Stimulated activated naive B cell treated with anti-CD40 and anti-IgM and Interleukin-4, amounts not matched to agents 10 μg/mL and 1 μg/mL and 100 μg/mL, for 72 hours (primary cell): ENCODE measurements at regions not wholly inside any gene's neighbourhood (a gene's known extent, or its start where the extent isn't known, plus 50 kb on each side); places are given as distances from the start of the nearest gene placed in this dataset.
"Not testable (repeated sequence)": the region's sequence is repeated elsewhere in the genome, so short reads cannot be mapped to it uniquely, and the experiment has no call there.

Source experiments
- ATAC-seq, 2 donors: fragments of 150-1000 bp; cut with Tn5 transposase; replicated peaks; 2 replicates each; pipeline ENCODE4 v1.10.0; 2021; ENCODE audit warnings: moderate library complexity in 1 of 2
- DNase-seq: peaks from one replicate; pipeline ENCODE4 v3.0.0; 2021
- H3K27ac Mint-ChIP-seq: one replicate; pipeline ENCODE4 v1.8.0; 2022; ENCODE audit warnings: mild to moderate bottlenecking, mixed read lengths
- H3K27me3 Mint-ChIP-seq, 2 donors: one replicate each; pipeline ENCODE4 v1.8.0; 2022; ENCODE audit warnings: mixed read lengths in 2 of 2
- H3K36me3 Mint-ChIP-seq, 2 donors: one replicate each; pipeline ENCODE4 v1.8.0; 2022; ENCODE audit warnings: mixed read lengths in 2 of 2, mild to moderate bottlenecking in 1 of 2
- H3K4me1 Mint-ChIP-seq, 2 donors: one replicate each; pipeline ENCODE4 v1.8.0; 2022; ENCODE audit warnings: mixed read lengths in 2 of 2, mild to moderate bottlenecking in 1 of 2
- H3K4me3 Mint-ChIP-seq, 2 donors: one replicate each; pipeline ENCODE4 v1.8.0; 2022; ENCODE audit warnings: mild to moderate bottlenecking in 2 of 2, mixed read lengths in 2 of 2, moderate library complexity in 1 of 2
- H3K9me3 Mint-ChIP-seq, 2 donors: one replicate each; pipeline ENCODE4 v1.8.0; 2022; ENCODE audit warnings: mixed read lengths in 2 of 2, mild to moderate bottlenecking in 1 of 2

- ATAC-seq, result no peak
- Mint-ChIP-seq H3K9me3 (no peaks in the 10 kb centered on the region), H3K4me3 (no peak overlapping the region), H3K27me3 (peaks cover 21 to 29% of the 10 kb centered on the region in 2 donors), H3K27ac (no peak overlapping the region), H3K36me3 (no peaks in the 10 kb centered on the region), H3K4me1 (no peaks in the 10 kb centered on the region)
- no peak for DNase-seq
Observed at GRCh38 chr6:159527351-159527750, 165.7 kb downstream of the SOD2 start.

GRCh38 chr6:159525445-159526025, 167.5 kb downstream of the SOD2 start:
- ATAC-seq (peak in 1 of 2 donors; percentile 43), DNase-seq (no peak)
- Mint-ChIP-seq H3K4me1 (no peaks in the 10 kb centered on the region), H3K27me3 (peaks cover 23 to 29% of the 10 kb centered on the region in 2 donors), H3K4me3 (no peak overlapping the region), H3K9me3 (no peaks in the 10 kb centered on the region), H3K27ac (no peak overlapping the region), H3K36me3 (no peaks in the 10 kb centered on the region)

- Mint-ChIP-seq H3K27ac (no peak overlapping the region), H3K9me3 (peaks cover 0 to 2% of the 10 kb centered on the region in 2 donors), H3K36me3 (no peaks in the 10 kb centered on the region), H3K27me3 (peaks cover 41 to 44% of the 10 kb centered on the region in 2 donors), H3K4me3 (no peak overlapping the region), H3K4me1 (no peaks in the 10 kb centered on the region)
- DNase-seq (no peak), ATAC-seq (no peak)
Observed at GRCh38 chr6:159522877-159523547, 170.0 kb downstream of the SOD2 start.

- no peak for DNase-seq
- no peaks in the 10 kb centered on the region for H3K36me3 Mint-ChIP-seq
- H3K27me3 Mint-ChIP-seq, result peaks cover 46 to 51% of the 10 kb centered on the region in 2 donors
- no peak overlapping the region for H3K27ac Mint-ChIP-seq
- no peaks in the 10 kb centered on the region for H3K4me1 Mint-ChIP-seq
- no peak overlapping the region for H3K4me3 Mint-ChIP-seq
- no peak for ATAC-seq
- H3K9me3 Mint-ChIP-seq, result peaks cover 1 to 2% of the 10 kb centered on the region in 2 donors
Observed at GRCh38 chr6:159521962-159522361, 171.1 kb downstream of the SOD2 start.

- Mint-ChIP-seq H3K4me3 (no peak overlapping the region), H3K27me3 (peaks cover 30 to 44% of the 10 kb centered on the region in 2 donors), H3K36me3 (no peaks in the 10 kb centered on the region), H3K27ac (no peak overlapping the region), H3K9me3 (peaks cover 12 to 13% of the 10 kb centered on the region in 2 donors), H3K4me1 (no peaks in the 10 kb centered on the region)
- DNase-seq, result no peak
- no peak for ATAC-seq
Observed at GRCh38 chr6:159520002-159520401, 173.0 kb downstream of the SOD2 start.

GRCh38 chr6:159515811-159516210, 177.2 kb downstream of the SOD2 start:
- H3K27ac Mint-ChIP-seq, H3K4me1 Mint-ChIP-seq, H3K36me3 Mint-ChIP-seq, H3K4me3 Mint-ChIP-seq, DNase-seq, ATAC-seq: not testable (repeated sequence)
- Mint-ChIP-seq H3K27me3 (peaks cover 17 to 32% of the 10 kb centered on the region in 2 donors), H3K9me3 (peaks cover 12 to 13% of the 10 kb centered on the region in 2 donors)

GRCh38 chr6:159513914-159514313, 179.1 kb downstream of the SOD2 start:
- Mint-ChIP-seq H3K4me1 (no peaks in the 10 kb centered on the region), H3K4me3 (no peak overlapping the region), H3K27ac (no peak overlapping the region), H3K27me3 (peaks cover 10 to 27% of the 10 kb centered on the region in 2 donors), H3K36me3 (no peaks in the 10 kb centered on the region), H3K9me3 (peaks cover 12 to 13% of the 10 kb centered on the region in 2 donors)
- no peak for DNase-seq
- ATAC-seq, result no peak

GRCh38 chr6:159513074-159513720, 179.8 kb downstream of the SOD2 start:
- Mint-ChIP-seq H3K36me3 (no peaks in the 10 kb centered on the region), H3K4me3 (no peak overlapping the region)
- no peak for ATAC-seq

GRCh38 chr6:159512571-159512970, 180.5 kb downstream of the SOD2 start:
- H3K9me3 Mint-ChIP-seq, result peaks cover 10 to 13% of the 10 kb centered on the region in 2 donors
- DNase-seq (no peak), ATAC-seq (no peak)
- H3K27ac Mint-ChIP-seq, result no peak overlapping the region
- H3K27me3 Mint-ChIP-seq, result peaks cover under 1 to 14% of the 10 kb centered on the region in 2 donors
- H3K4me1 Mint-ChIP-seq, result no peaks in the 10 kb centered on the region
- H3K36me3 Mint-ChIP-seq, result no peaks in the 10 kb centered on the region
- no peak overlapping the region for H3K4me3 Mint-ChIP-seq

More at GRCh38 chr6:159513074-159513720, 179.8 kb downstream of the SOD2 start:
- Mint-ChIP-seq H3K27ac (no peak overlapping the region), H3K9me3 (peaks cover 10 to 13% of the 10 kb centered on the region in 2 donors), H3K27me3 (peaks cover 7 to 20% of the 10 kb centered on the region in 2 donors), H3K4me1 (no peaks in the 10 kb centered on the region)
- no peak for DNase-seq

GRCh38 chr6:159512104-159512503, 180.9 kb downstream of the SOD2 start:
- Mint-ChIP-seq H3K4me3 (no peak overlapping the region), H3K9me3 (peaks cover 11 to 13% of the 10 kb centered on the region in 2 donors), H3K27ac (no peak overlapping the region)

GRCh38 chr6:159510141-159510540, 182.9 kb downstream of the SOD2 start:
- Mint-ChIP-seq H3K9me3 (peaks cover 0 to 2% of the 10 kb centered on the region in 2 donors), H3K4me3 (no peak overlapping the region), H3K27me3 (peaks cover 0 to 8% of the 10 kb centered on the region in 2 donors), H3K4me1 (no peaks in the 10 kb centered on the region), H3K27ac (no peak overlapping the region), H3K36me3 (no peaks in the 10 kb centered on the region)
- no peak for DNase-seq
- no peak for ATAC-seq

More at GRCh38 chr6:159512104-159512503, 180.9 kb downstream of the SOD2 start:
- no peak for DNase-seq
- H3K27me3 Mint-ChIP-seq, result peaks cover 0 to 12% of the 10 kb centered on the region in 2 donors
- no peaks in the 10 kb centered on the region for H3K36me3 Mint-ChIP-seq
- no peaks in the 10 kb centered on the region for H3K4me1 Mint-ChIP-seq
- no peak for ATAC-seq

- Mint-ChIP-seq H3K27ac (no peak overlapping the region), H3K4me1 (no peaks in the 10 kb centered on the region), H3K9me3 (peaks cover 0 to 2% of the 10 kb centered on the region in 2 donors), H3K4me3 (no peak overlapping the region), H3K27me3 (peaks cover 0 to 8% of the 10 kb centered on the region in 2 donors), H3K36me3 (no peaks in the 10 kb centered on the region)
- ATAC-seq (no peak), DNase-seq (no peak)
Observed at GRCh38 chr6:159508931-159509330, 184.1 kb downstream of the SOD2 start.

GRCh38 chr6:159506048-159506447, 187.0 kb downstream of the SOD2 start:
- H3K4me1 Mint-ChIP-seq, result no peaks in the 10 kb centered on the region
- no peaks in the 10 kb centered on the region for H3K36me3 Mint-ChIP-seq
- peaks cover 0 to 8% of the 10 kb centered on the region in 2 donors for H3K27me3 Mint-ChIP-seq
- H3K27ac Mint-ChIP-seq, result no peak overlapping the region
- ATAC-seq (no peak), DNase-seq (no peak)
- H3K4me3 Mint-ChIP-seq, result no peak overlapping the region
- peaks cover 0 to 2% of the 10 kb centered on the region in 2 donors for H3K9me3 Mint-ChIP-seq

GRCh38 chr6:159505140-159505922, 187.7 kb downstream of the SOD2 start:
- DNase-seq, result no peak
- H3K4me1 Mint-ChIP-seq, result no peaks in the 10 kb centered on the region
- H3K9me3 Mint-ChIP-seq, result peaks cover 0 to 2% of the 10 kb centered on the region in 2 donors
- no peak for ATAC-seq
- H3K4me3 Mint-ChIP-seq, result no peak overlapping the region
- H3K27me3 Mint-ChIP-seq, result peaks cover 0 to 6% of the 10 kb centered on the region in 2 donors
- no peaks in the 10 kb centered on the region for H3K36me3 Mint-ChIP-seq
- no peak overlapping the region for H3K27ac Mint-ChIP-seq
